CD14-positive monocyte (primary cell): ENCODE measurements at regions not wholly inside any gene's neighbourhood (a gene's known extent, or its start where the extent isn't known, plus 50 kb on each side); places are given as distances from the start of the nearest gene placed in this dataset.
A peak's percentile ranks its signal among the peaks of the same experiment; 100 is the strongest.

Source experiments
- DNase-seq, 3 donors: peaks; one replicate each; pipeline ENCODE4 v3.0.0-alpha.2; 2011 to 2022
- H2AFZ ChIP-seq: 2 replicates; pipeline ENCODE4 v1.6.0; 2012; ENCODE audit warnings: mild to moderate bottlenecking, low read depth, low read length, inconsistent platforms; ENCODE audit not compliant: insufficient read depth, poor library complexity, severe bottlenecking
- H3K27ac ChIP-seq, 2 donors: 1 replicate in 1 of 2; 2 replicates in 1 of 2; pipeline ENCODE4 v1.5.1; 2012 to 2013; ENCODE audit warnings: low read length in 2 of 2, control low read depth in 1 of 2, inconsistent platforms in 1 of 2, low read depth in 1 of 2, mild to moderate bottlenecking in 1 of 2
- H3K27me3 ChIP-seq, 2 donors: one replicate each; pipeline versions ENCODE4 v1.6.0 to v1.6.1; 2011 to 2013; ENCODE audit warnings: low read length in 2 of 2; ENCODE audit not compliant: control insufficient read depth in 2 of 2, insufficient read depth in 2 of 2
- H3K36me3 ChIP-seq, 2 donors: replicated peaks in 1 of 2; 1 replicate in 1 of 2; 2 replicates in 1 of 2; pipeline versions ENCODE4 v1.5.1 to v1.6.1; 2012 to 2013; ENCODE audit warnings: low read length in 2 of 2, control low read depth in 1 of 2, inconsistent platforms in 1 of 2, mild to moderate bottlenecking in 1 of 2; ENCODE audit not compliant: insufficient read depth in 2 of 2, control insufficient read depth in 1 of 2
- H3K4me1 ChIP-seq, 2 donors: 1 replicate in 1 of 2; 2 replicates in 1 of 2; pipeline versions ENCODE4 v1.5.1 to v1.6.1; 2012 to 2013; ENCODE audit warnings: low read length in 2 of 2, control low read depth in 1 of 2, inconsistent platforms in 1 of 2, mild to moderate bottlenecking in 1 of 2, moderate library complexity in 1 of 2; ENCODE audit not compliant: insufficient read depth in 2 of 2, control insufficient read depth in 1 of 2
- H3K4me2 ChIP-seq: replicated peaks from 2 replicates; pipeline ENCODE3; 2012; ENCODE audit warnings: low read length, moderate library complexity, mild to moderate bottlenecking; ENCODE audit not compliant: poor library complexity, severe bottlenecking; ENCODE audit errors: extremely low read depth
- H3K4me3 ChIP-seq, 3 experiments: fragments of 200-600 bp in 1 of 3; sonication (generic) in 1 of 3; replicated peaks in 1 of 3; 1 replicate in 2 of 3; 2 replicates in 1 of 3; pipeline ENCODE4 v1.5.1; 2011 to 2013; ENCODE audit warnings: low read length in 3 of 3, mild to moderate bottlenecking in 3 of 3, control low read depth in 2 of 3, low read depth in 2 of 3, inconsistent platforms in 1 of 3, moderate library complexity in 1 of 3
- H3K79me2 ChIP-seq: 2 replicates; pipeline ENCODE4 v1.6.0; 2012; ENCODE audit warnings: mild to moderate bottlenecking, control low read depth, inconsistent platforms, low read length, moderate library complexity; ENCODE audit not compliant: insufficient read depth
- H3K9ac ChIP-seq: 2 replicates; pipeline ENCODE4 v1.6.0; 2017; ENCODE audit warnings: low read length, mild to moderate bottlenecking; ENCODE audit not compliant: insufficient read depth, poor library complexity, severe bottlenecking
- H3K9me3 ChIP-seq, 2 donors: replicated peaks in 1 of 2; 1 replicate in 1 of 2; 2 replicates in 1 of 2; pipeline versions ENCODE4 v1.5.1 to v1.6.1; 2012 to 2013; ENCODE audit warnings: low read length in 2 of 2, control low read depth in 1 of 2; ENCODE audit not compliant: control insufficient read depth in 1 of 2, insufficient read depth in 1 of 2
- H4K20me1 ChIP-seq: 2 replicates; pipeline ENCODE4 v1.6.0; 2012; ENCODE audit warnings: mild to moderate bottlenecking, low read length, control low read depth, moderate library complexity; ENCODE audit not compliant: insufficient read depth
- H3K27ac Mint-ChIP-seq, 7 donors: one replicate each; pipeline ENCODE4 v1.8.0; 2020; ENCODE audit warnings: mild to moderate bottlenecking in 7 of 7, mixed read lengths in 7 of 7, moderate library complexity in 6 of 7, inconsistent platforms in 2 of 7
- H3K27me3 Mint-ChIP-seq, 3 donors: one replicate each; pipeline ENCODE4 v1.8.0; 2021 to 2022; ENCODE audit warnings: low read depth in 3 of 3, mild to moderate bottlenecking in 3 of 3, mixed read lengths in 3 of 3, moderate library complexity in 3 of 3, inconsistent platforms in 1 of 3
- H3K36me3 Mint-ChIP-seq, 2 donors: one replicate each; pipeline ENCODE4 v1.8.0; 2020; ENCODE audit warnings: mixed read lengths in 2 of 2, inconsistent platforms in 1 of 2, mild to moderate bottlenecking in 1 of 2
- H3K4me1 Mint-ChIP-seq: one replicate; pipeline ENCODE4 v1.8.0; 2020; ENCODE audit warnings: mild to moderate bottlenecking, mixed read lengths
- H3K4me3 Mint-ChIP-seq, 2 donors: one replicate each; pipeline ENCODE4 v1.8.0; 2020; ENCODE audit warnings: mild to moderate bottlenecking in 2 of 2, mixed read lengths in 2 of 2, moderate library complexity in 1 of 2
- H3K9me3 Mint-ChIP-seq, 7 donors: one replicate each; pipeline ENCODE4 v1.8.0; 2020 to 2022; ENCODE audit warnings: mixed read lengths in 7 of 7, mild to moderate bottlenecking in 6 of 7, moderate library complexity in 6 of 7, inconsistent platforms in 2 of 7
- CTCF ChIP-seq: fragments of 200-600 bp; IDR thresholded peaks from one replicate; pipeline ENCODE4 v1.8.0; 2022; ENCODE audit warnings: antibody characterized with exemption, mild to moderate bottlenecking
- WGBS: methylation state at CpG from one replicate; pipeline ENCODE4 v1.1.5; 2013; ENCODE audit warnings: missing lambda C conversion rate; ENCODE audit not compliant: insufficient coverage; 5-methylcytosine and 5-hydroxymethylcytosine counted together
- intact Hi-C, 2 donors: fragments of 100-400 bp; cut with micrococcal nuclease; formaldehyde crosslinking; loops; one replicate each; pipeline versions ENCODE4 v1.15.0 to v1.15.1; 2023

- H3K27ac Mint-ChIP-seq: peak overlapping the region in 1 of 7 donors; percentile 27
- WGBS: 100% methylated on average over 4 of the region's 9 CpGs
- H3K9me3 Mint-ChIP-seq: no peaks in the 10 kb centered on the region
- intact Hi-C loops: no loop called here
- Histone ChIP-seq H3K36me3 (no peaks in the 10 kb centered on the region), H3K9me3 (no peaks in the 10 kb centered on the region), H4K20me1 (no peaks in the 10 kb centered on the region), H3K4me3 (no peak overlapping the region), H2AFZ (no peak overlapping the region), H3K27me3 (no peaks in the 10 kb centered on the region), H3K79me2 (no peaks in the 10 kb centered on the region), H3K4me2 (no peak overlapping the region), H3K4me1 (peaks cover 19 to 26% of the 10 kb centered on the region in 2 donors), H3K9ac (no peak overlapping the region), H3K27ac (no peak overlapping the region)
- H3K4me1 Mint-ChIP-seq: peaks cover 26% of the 10 kb centered on the region
- H3K4me3 Mint-ChIP-seq: no peak overlapping the region
- no peak for DNase-seq
- no peaks in the 10 kb centered on the region for H3K36me3 Mint-ChIP-seq
- H3K27me3 Mint-ChIP-seq: peaks cover 0 to 2% (median 0%) of the 10 kb centered on the region in 3 donors
- TF ChIP-seq CTCF: no peak
These were observed 329.5 kb downstream of the PRL start for GRCh38 chr6:21967056-21967974.

DNA sequence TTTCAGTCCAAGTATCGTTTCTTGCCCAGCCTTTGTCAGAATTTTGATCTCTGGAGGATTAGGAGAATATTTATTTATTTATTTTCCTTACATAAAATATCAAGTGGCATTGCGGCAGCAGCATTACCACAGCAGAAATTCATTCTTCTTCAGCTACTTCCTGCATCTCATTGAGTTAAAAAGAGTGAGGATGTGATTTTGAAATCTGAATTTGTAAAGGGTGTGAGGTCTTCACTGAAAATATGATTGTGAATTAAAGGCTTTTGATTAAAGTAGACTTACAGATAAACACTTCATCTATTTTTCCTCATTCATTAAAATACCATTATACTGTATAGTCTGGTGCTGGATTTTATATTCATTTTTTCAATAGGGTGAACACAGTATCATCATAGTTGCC, 328.4 kb downstream of the PRL start:
- Mint-ChIP-seq H3K36me3 (no peaks in the 10 kb centered on the region), H3K4me1 (peaks cover 26% of the 10 kb centered on the region), H3K9me3 (no peaks in the 10 kb centered on the region), H3K27ac (no peak overlapping the region), H3K27me3 (peaks cover 0 to 2% (median 0%) of the 10 kb centered on the region in 3 donors), H3K4me3 (no peak overlapping the region)
- Histone ChIP-seq H3K9me3 (no peaks in the 10 kb centered on the region), H3K79me2 (no peaks in the 10 kb centered on the region), H3K27ac (no peak overlapping the region), H3K36me3 (no peaks in the 10 kb centered on the region), H3K27me3 (no peaks in the 10 kb centered on the region), H3K9ac (no peak overlapping the region), H4K20me1 (no peaks in the 10 kb centered on the region), H2AFZ (no peak overlapping the region), H3K4me2 (no peak overlapping the region), H3K4me1 (peaks cover 19 to 26% of the 10 kb centered on the region in 2 donors), H3K4me3 (no peak overlapping the region)
- intact Hi-C loops: no loop called here
- WGBS: no CpG with 5 or more reads among the region's 2 CpGs
- no peak for TF ChIP-seq CTCF
- DNase-seq: no peak
